Gastroesophageal sphincter (tissue), 4 donors: ENCODE measurements at regions not wholly inside any gene's neighbourhood (a gene's known extent, or its start where the extent isn't known, plus 50 kb on each side); places are given as distances from the start of the nearest gene placed in this dataset.
A peak's percentile ranks its signal among the peaks of the same experiment; 100 is the strongest.

Experiments used
- ATAC-seq: fragments of 150-250 bp; one replicate; pipeline ENCODE4 v1.9.1; 2016; ENCODE audit warnings: mild to moderate bottlenecking, moderate library complexity
- H3K27ac ChIP-seq, 4 donors: fragments of 200-600 bp; sonication (generic) in 3 of 4; 1 replicate in 3 of 4; 2 replicates in 1 of 4; pipeline ENCODE4 v1.5.1; 2016 to 2019
- H3K27me3 ChIP-seq: fragments of 200-600 bp; sonication (generic); one replicate; pipeline ENCODE4 v1.5.1; 2019
- H3K36me3 ChIP-seq, 2 donors: fragments of 200-600 bp; sonication (generic); one replicate each; pipeline ENCODE4 v1.5.1; 2019; ENCODE audit warnings: control low read depth in 1 of 2
- H3K4me1 ChIP-seq, 3 donors: fragments of 200-600 bp; sonication (generic); 1 replicate in 2 of 3; 2 replicates in 1 of 3; pipeline ENCODE4 v1.5.1; 2016 to 2019; ENCODE audit warnings: control low read depth in 2 of 3
- H3K4me3 ChIP-seq, 2 donors: fragments of 200-600 bp; sonication (generic); one replicate each; pipeline ENCODE4 v1.5.1; 2019; ENCODE audit warnings: mild to moderate bottlenecking in 1 of 2, moderate library complexity in 1 of 2
- H3K9me3 ChIP-seq, 3 donors: fragments of 200-600 bp; sonication (generic); one replicate each; pipeline ENCODE4 v1.5.1; 2017 to 2019; ENCODE audit warnings: control low read depth in 2 of 3
- CTCF ChIP-seq, 4 experiments: fragments of 200-600 bp in 2 of 4; fragments of 450-650 bp in 2 of 4; sonication (generic) in 1 of 4; IDR thresholded peaks; one replicate each; pipeline ENCODE4 v1.5.1; 2017 to 2019; ENCODE audit warnings: antibody characterized with exemption in 4 of 4, mild to moderate bottlenecking in 2 of 4, moderate library complexity in 2 of 4
- EP300 ChIP-seq: sonication (generic); formaldehyde crosslinking; IDR thresholded peaks from one replicate; pipeline ENCODE4 v1.6.1; 2017; ENCODE audit warnings: antibody characterized with exemption, mild to moderate bottlenecking
- POLR2A ChIP-seq, 2 donors: fragments of 450-650 bp; IDR thresholded peaks; one replicate each; pipeline ENCODE4 v1.6.1; 2017; ENCODE audit warnings: antibody characterized with exemption in 2 of 2, mild to moderate bottlenecking in 2 of 2, moderate library complexity in 1 of 2
- POLR2AphosphoS5 ChIP-seq: sonication (generic); formaldehyde crosslinking; IDR thresholded peaks from one replicate; pipeline ENCODE4 v1.6.1; 2017; ENCODE audit warnings: antibody characterized with exemption
- WGBS, 2 donors: methylation state at CpG; one replicate each; pipeline ENCODE4 v1.1.5; 2018; ENCODE audit warnings: low coverage in 1 of 2; 5-methylcytosine and 5-hydroxymethylcytosine counted together

- peaks cover 0 to 14% (median 0%) of the 10 kb centered on the region in 3 donors for H3K4me1 ChIP-seq
- no peak overlapping the region for H3K4me3 ChIP-seq
- no peak for ATAC-seq
- H3K9me3 ChIP-seq, result no peaks in the 10 kb centered on the region
- WGBS, 2 donors, result 66 to 84% methylated on average over 8 to 11 of the region's 14 CpGs
- peaks cover 31% of the 10 kb centered on the region for H3K27me3 ChIP-seq
- no peak overlapping the region for H3K27ac ChIP-seq
- no peak for TF ChIP-seq POLR2A (IDR thresholded peaks at IDR 0.05)
- no peak for TF ChIP-seq CTCF (IDR thresholded peaks at IDR 0.05)
- no peak for TF ChIP-seq EP300
- no peak for TF ChIP-seq POLR2AphosphoS5
- H3K36me3 ChIP-seq, result no peaks in the 10 kb centered on the region
Observed at GRCh38 chr10:77713521-77714280, 76.1 kb upstream of the KCNMA1 start.

GRCh38 chr10:77712207-77712606, 74.6 kb upstream of the KCNMA1 start:
- no peak for ATAC-seq
- Histone ChIP-seq H3K9me3 (no peaks in the 10 kb centered on the region), H3K4me1 (peaks cover 0 to 14% (median 0%) of the 10 kb centered on the region in 3 donors), H3K36me3 (no peaks in the 10 kb centered on the region), H3K27ac (no peak overlapping the region), H3K4me3 (no peak overlapping the region), H3K27me3 (peaks cover 27% of the 10 kb centered on the region)
- TF ChIP-seq POLR2AphosphoS5 (no peak), CTCF (IDR thresholded peaks at IDR 0.05) (no peak), POLR2A (IDR thresholded peaks at IDR 0.05) (no peak), EP300 (no peak)
- WGBS, 2 donors, result 83 to 100% methylated on average over 1 of the region's 1 CpG

- H3K4me1 ChIP-seq, result peaks cover 0 to 14% (median 0%) of the 10 kb centered on the region in 3 donors
- peak overlapping the region in 1 of 2 donors; percentile 56 for H3K4me3 ChIP-seq
- H3K9me3 ChIP-seq, result no peaks in the 10 kb centered on the region
- WGBS, 2 donors, result 60 to 100% methylated on average over 1 to 3 of the region's 9 CpGs
- no peak for ATAC-seq
- peaks cover 27% of the 10 kb centered on the region for H3K27me3 ChIP-seq
- no peak overlapping the region for H3K27ac ChIP-seq
- no peaks in the 10 kb centered on the region for H3K36me3 ChIP-seq
- TF ChIP-seq CTCF (IDR thresholded peaks at IDR 0.05) (peak in 1 of 4 experiments; percentile 3), POLR2AphosphoS5 (no peak)
Observed at GRCh38 chr10:77711683-77712049, 74.1 kb upstream of the KCNMA1 start.

- ATAC-seq, result peak; percentile 93
- Histone ChIP-seq H3K9me3 (no peaks in the 10 kb centered on the region), H3K4me3 (peak overlapping the region; percentile 23 to 56), H3K4me1 (peaks cover 0 to 14% (median 0%) of the 10 kb centered on the region in 3 donors), H3K36me3 (no peaks in the 10 kb centered on the region), H3K27ac (peak overlapping the region in 1 of 4 donors; percentile 57), H3K27me3 (peaks cover 27% of the 10 kb centered on the region)
- TF ChIP-seq CTCF (IDR thresholded peaks at IDR 0.05), result peak; percentile 90 to 98 (median 94)
- no peak for TF ChIP-seq EP300
- TF ChIP-seq POLR2AphosphoS5, result no peak
- WGBS, 2 donors, result 42 to 49% methylated on average over 10 to 11 of the region's 51 CpGs
Observed at GRCh38 chr10:77710759-77711682, 73.4 kb upstream of the KCNMA1 start.
